Skeletal muscle satellite cell (primary cell): ENCODE measurements at regions not wholly inside any gene's neighbourhood (a gene's known extent, or its start where the extent isn't known, plus 50 kb on each side); places are given as distances from the start of the nearest gene placed in this dataset.

Experiments used
- H3K27me3 ChIP-seq: 2 replicates; pipeline ENCODE4 v1.7.0; 2013; ENCODE audit warnings: low read length; ENCODE audit not compliant: control insufficient read depth, insufficient read depth
- H3K36me3 ChIP-seq: 2 replicates; pipeline ENCODE4 v1.7.0; 2013; ENCODE audit warnings: mild to moderate bottlenecking, control low read depth, low read length; ENCODE audit not compliant: insufficient read depth
- H3K4me1 ChIP-seq: 2 replicates; pipeline ENCODE4 v1.7.0; 2013; ENCODE audit warnings: low read length; ENCODE audit not compliant: control insufficient read depth, insufficient read depth
- H3K4me2 ChIP-seq: 2 replicates; pipeline ENCODE4 v1.7.0; 2013; ENCODE audit warnings: mild to moderate bottlenecking, low read length
- H3K4me3 ChIP-seq: 2 replicates; pipeline ENCODE4 v1.7.0; 2013; ENCODE audit warnings: low read length
- H3K9ac ChIP-seq: 2 replicates; pipeline ENCODE4 v1.7.0; 2013; ENCODE audit warnings: mild to moderate bottlenecking, low read depth, low read length, moderate library complexity
- H3K9me3 ChIP-seq: replicated peaks from 2 replicates; pipeline ENCODE4 v1.7.0; 2013; ENCODE audit warnings: mild to moderate bottlenecking, control low read depth, low read length

DNA sequence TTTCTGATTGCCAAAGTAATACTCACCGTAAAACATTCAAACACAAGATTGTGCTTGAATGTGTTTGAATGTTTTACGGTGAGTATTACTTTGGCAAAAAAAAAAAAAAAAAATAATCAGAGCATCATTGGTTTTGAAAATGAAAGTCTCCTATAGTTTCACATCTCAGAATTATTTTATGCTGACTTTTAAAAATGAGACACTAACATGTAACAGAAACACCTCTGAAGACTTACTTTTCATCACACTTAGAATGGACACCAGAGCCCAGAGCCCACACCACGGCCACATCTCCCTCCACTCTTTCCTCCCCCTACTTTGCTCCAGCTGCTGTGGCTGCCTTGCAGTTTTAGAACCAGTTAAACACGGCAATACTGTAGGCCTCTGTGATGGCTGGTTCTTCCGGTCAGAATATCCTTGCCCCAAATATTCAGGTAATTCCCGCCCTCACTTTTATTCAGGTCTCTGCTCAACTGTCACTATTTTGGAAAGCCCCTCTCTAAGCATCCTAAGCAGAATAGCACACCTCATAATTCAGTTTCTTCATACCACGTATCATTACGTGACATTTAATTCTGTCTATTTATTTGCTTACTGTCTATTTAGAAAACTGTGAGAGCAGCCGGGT lies 138.9 kb upstream of the MAX start:
- Histone ChIP-seq H3K4me1 (peaks cover 44% of the 10 kb centered on the region), H3K4me2 (no peak overlapping the region), H3K9me3 (no peaks in the 10 kb centered on the region), H3K27me3 (no peaks in the 10 kb centered on the region), H3K9ac (no peak overlapping the region), H3K36me3 (no peaks in the 10 kb centered on the region), H3K4me3 (no peak overlapping the region)

DNA sequence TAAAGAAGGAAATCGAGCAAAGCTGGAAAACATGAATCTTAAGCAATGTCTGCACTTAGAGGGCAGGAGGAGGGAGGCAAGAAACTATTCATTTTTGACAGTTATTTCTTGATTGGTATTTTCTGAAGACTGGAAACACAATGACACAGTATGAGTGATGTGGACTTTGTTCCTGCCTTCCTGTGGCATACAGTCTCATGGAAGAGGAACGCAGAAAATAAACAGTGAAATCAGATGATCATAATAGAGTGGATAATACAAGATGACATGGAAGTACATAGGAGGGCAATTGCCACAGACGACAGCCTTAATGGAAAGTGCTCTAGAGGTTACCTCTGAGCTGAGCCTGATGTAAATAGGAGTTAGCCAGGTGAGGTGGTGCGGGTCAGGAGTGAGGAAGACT lies 140.4 kb upstream of the MAX start:
- Histone ChIP-seq H3K4me2 (no peak overlapping the region), H3K4me3 (no peak overlapping the region), H3K9ac (no peak overlapping the region), H3K27me3 (no peaks in the 10 kb centered on the region), H3K4me1 (peaks cover 31% of the 10 kb centered on the region), H3K36me3 (no peaks in the 10 kb centered on the region), H3K9me3 (no peaks in the 10 kb centered on the region)

DNA sequence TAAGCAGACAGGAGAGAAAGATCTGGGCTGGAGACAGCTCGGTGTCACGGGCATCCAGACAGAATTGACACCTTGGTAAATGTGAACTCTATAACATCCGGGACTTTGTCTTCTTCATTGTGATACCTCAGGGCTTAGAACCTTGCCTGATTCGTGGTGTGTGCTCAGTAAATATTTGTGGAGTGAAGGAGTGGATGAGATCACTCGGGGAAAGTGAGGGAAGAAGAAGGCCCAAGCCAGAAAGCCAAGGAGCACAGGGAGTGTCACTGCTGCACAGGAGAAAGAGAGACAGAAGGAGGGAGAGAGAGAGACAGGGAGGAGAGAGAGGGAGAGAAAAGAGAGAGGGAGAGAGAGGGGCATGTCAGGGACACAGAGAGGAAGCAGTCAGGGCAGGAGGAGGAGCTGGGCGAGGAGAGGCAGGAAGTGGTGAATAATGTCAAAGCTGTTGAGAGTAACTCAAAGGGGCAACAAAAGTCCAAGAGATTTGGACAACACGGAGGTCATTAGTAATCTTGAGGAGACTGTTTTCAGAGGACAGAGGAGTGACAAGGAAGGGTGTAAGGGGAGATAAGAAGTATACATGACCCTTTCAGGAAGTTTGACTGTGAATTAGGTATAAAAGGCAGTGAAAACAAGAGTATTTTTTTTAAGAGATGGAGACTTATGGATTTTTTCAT lies 141.6 kb upstream of the MAX start:
- Histone ChIP-seq H3K4me3 (no peak overlapping the region), H3K36me3 (no peaks in the 10 kb centered on the region), H3K4me1 (peaks cover 19% of the 10 kb centered on the region), H3K9me3 (no peaks in the 10 kb centered on the region), H3K27me3 (no peaks in the 10 kb centered on the region), H3K9ac (no peak overlapping the region), H3K4me2 (no peak overlapping the region)

DNA sequence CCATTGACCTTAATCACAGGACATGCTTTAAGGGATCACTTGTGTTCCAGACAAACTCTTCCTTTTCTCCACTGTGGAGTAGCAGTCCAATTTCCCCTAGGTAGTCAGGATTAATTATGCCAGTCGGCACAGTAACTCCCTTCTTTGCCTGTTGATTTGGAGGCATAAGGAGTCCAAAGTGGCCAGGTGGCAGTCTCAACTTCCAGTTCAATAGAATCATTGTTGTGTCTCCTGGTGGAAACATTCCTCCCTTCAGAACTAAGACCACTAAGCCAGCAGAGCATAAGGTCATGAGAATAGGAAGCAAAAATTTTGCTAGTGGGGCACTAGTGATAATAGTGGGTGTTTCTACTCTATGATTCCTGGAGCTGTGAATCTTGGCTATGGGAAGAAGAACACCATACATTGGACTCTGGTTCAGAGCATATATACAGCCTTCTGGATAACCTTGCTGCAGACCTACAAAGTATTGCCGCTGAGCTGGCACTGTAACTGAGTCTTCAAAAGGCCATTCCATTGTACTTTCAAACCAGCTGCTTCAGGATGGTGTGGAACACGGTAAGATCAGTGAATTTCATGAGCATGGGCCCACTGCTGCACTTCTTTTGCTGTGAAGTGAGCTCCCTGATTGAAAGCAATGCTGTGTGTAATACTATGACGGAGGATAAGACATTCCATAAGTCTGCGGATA lies 147.3 kb upstream of the MAX start:
- H3K4me1 ChIP-seq = peaks cover 20% of the 10 kb centered on the region
- H3K9me3 ChIP-seq = no peaks in the 10 kb centered on the region

DNA sequence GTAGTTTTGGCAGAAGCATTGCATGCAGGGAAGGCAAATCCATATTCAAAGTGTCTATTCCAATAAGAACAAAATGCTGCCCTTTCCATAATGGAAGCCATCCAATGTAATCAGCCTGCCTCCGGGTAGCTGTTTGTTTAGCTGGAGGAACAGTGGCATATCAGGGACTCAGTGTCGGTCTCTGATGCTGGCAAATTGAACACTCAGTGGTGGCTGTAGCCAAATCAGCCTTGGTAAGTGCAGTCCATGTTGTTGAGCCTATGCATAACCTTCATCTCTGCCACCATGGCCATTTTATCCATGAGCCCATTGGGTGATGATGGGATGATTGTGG lies 147.8 kb upstream of the MAX start:
- Histone ChIP-seq H3K4me2 (no peak overlapping the region), H3K4me3 (no peak overlapping the region), H3K4me1 (peaks cover 25% of the 10 kb centered on the region), H3K36me3 (no peaks in the 10 kb centered on the region), H3K9ac (no peak overlapping the region), H3K27me3 (no peaks in the 10 kb centered on the region), H3K9me3 (no peaks in the 10 kb centered on the region)

More for the DNA sequence above, 147.3 kb upstream of the MAX start:
- no peak overlapping the region for H3K4me2 ChIP-seq
- no peaks in the 10 kb centered on the region for H3K27me3 ChIP-seq
- H3K9ac ChIP-seq = no peak overlapping the region
- no peaks in the 10 kb centered on the region for H3K36me3 ChIP-seq
- no peak overlapping the region for H3K4me3 ChIP-seq

DNA sequence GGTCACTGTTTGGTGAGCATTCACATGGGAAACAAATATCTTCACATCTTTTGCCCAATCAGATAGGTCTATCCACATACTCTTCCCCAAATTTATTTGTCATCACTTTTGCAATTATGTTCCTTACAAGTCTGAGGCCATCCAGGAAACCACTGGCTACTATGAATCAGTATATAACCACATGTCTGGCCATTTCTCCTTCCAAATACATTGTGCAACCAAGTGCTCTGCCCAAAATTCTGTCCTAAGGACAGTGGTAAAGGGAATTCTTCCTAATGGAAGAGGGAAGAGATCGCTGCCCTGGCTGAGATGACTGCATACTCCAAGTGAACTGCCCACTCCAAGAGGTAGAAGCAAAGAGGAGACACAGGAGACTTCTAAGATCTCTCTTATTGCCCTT lies 148.9 kb upstream of the MAX start:
- Histone ChIP-seq H3K9me3 (no peaks in the 10 kb centered on the region), H3K36me3 (no peaks in the 10 kb centered on the region), H3K4me3 (no peak overlapping the region), H3K4me1 (peaks cover 36% of the 10 kb centered on the region), H3K27me3 (no peaks in the 10 kb centered on the region), H3K9ac (no peak overlapping the region), H3K4me2 (peak overlapping the region; percentile 45)

DNA sequence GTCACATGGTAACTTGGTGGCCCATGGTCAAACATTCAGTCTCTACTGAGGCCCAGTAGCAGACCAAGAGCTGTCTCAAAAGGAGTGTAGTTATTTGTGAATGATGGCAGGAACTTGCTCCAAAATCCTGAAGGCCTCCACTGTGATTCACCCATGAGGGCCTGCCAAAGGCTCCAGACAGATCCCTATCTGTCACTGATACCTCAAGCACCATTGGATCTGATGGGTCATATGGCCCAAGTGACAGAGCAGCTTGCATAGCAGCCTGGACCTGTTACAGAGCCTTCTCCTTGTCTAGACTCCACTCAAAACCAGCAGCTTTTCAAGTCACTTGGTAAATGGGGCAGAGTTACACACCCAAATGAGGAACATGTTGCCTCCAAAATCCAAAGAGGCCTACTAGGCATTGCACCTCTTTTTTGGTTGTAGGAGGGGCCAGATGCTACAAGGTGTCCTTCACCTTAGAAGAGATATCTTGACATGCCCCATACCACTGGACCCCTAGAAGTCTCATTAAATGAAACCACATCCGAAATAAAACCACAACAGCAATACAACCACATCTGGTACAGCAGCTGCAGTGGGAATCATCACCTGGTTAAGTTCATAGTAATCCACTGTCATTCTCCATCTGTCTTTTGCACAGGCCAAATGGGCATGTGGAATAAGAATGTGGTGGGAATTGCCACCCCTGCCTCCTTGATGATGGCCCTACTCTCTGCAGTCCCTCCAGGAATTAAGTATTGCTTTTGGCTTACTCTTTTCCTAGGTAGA lies 150.4 kb upstream of the MAX start:
- peaks cover 43% of the 10 kb centered on the region for H3K4me1 ChIP-seq
- H3K27me3 ChIP-seq = no peaks in the 10 kb centered on the region
- no peak overlapping the region for H3K9ac ChIP-seq
- H3K9me3 ChIP-seq = no peaks in the 10 kb centered on the region
- no peak overlapping the region for H3K4me2 ChIP-seq
- no peak overlapping the region for H3K4me3 ChIP-seq
- H3K36me3 ChIP-seq = no peaks in the 10 kb centered on the region

DNA sequence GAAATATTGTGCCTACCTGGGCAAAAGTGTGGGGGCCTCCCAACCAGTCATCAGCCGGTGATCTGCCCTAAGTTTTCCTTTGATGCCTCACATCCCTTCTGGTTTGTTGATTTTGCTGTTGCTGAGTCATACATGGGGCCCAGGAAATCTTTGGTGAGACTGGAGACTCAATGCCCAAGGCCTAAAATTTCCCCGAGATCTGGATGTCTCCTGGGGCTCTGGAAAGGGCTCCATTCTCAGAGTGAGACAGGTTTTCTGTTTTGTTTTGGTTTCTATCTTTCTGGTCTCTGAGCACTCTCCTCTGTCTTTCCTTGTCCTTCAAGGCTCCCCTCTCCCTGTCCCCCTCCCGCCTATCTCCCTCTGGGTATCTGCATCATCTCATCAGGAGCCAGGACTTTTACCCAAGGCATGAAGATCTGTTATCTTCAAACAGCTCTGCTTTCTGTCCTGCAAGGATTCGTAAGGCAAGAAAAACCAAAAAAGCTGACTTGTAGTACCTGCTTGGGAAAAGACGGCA lies 152.8 kb upstream of the MAX start:
- H3K9ac ChIP-seq = peak overlapping the region; percentile 19
- peak overlapping the region; percentile 54 for H3K4me2 ChIP-seq
- H3K4me3 ChIP-seq = no peak overlapping the region
- no peaks in the 10 kb centered on the region for H3K9me3 ChIP-seq
- H3K4me1 ChIP-seq = peaks cover 51% of the 10 kb centered on the region
- H3K27me3 ChIP-seq = no peaks in the 10 kb centered on the region
- no peaks in the 10 kb centered on the region for H3K36me3 ChIP-seq

DNA sequence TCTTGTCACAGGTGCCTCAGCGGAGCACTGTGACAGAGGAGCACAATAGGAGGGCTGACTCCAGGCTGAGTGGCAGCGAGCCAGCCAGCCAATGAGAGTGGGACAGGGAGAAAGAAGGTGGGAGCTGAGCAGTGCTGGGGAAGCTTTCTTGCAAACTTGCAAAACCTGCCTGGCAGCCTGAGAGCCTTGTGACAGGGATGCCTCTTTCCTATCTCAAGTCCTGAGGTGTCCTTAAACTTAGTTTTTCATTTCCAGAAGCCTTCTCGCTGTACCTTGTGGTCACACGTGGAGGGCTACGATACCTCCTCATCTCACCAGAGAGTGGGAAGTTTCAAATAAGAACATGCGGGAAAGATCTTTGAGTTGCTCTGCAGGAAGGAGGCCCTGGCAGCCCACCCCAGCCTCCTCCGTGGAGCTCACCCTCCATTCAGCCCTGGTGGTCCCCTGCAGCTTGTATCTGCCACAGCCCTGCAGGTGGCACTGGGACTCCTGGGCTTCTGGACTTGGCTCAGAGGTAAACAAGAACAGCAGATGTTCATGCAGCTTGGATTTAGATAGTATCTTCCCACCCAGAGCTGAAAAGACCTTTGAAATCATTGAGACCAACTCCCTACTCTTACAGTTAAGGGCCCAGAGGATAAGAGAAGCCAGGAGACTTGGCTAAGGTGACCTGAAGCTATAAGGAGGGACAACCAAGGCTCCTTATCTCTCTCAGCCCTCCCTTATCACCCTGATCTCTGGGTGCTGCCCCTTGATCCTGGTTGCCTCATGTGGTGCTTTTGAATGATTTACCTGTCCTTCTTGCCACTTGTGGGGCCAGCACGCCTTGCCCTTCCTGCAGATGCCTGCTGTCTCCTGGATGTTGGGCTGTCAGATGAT lies 153.5 kb upstream of the MAX start:
- Histone ChIP-seq H3K36me3 (no peaks in the 10 kb centered on the region), H3K4me2 (no peak overlapping the region), H3K27me3 (no peaks in the 10 kb centered on the region), H3K9ac (peak overlapping the region; percentile 19), H3K4me1 (peaks cover 47% of the 10 kb centered on the region), H3K4me3 (no peak overlapping the region), H3K9me3 (no peaks in the 10 kb centered on the region)

DNA sequence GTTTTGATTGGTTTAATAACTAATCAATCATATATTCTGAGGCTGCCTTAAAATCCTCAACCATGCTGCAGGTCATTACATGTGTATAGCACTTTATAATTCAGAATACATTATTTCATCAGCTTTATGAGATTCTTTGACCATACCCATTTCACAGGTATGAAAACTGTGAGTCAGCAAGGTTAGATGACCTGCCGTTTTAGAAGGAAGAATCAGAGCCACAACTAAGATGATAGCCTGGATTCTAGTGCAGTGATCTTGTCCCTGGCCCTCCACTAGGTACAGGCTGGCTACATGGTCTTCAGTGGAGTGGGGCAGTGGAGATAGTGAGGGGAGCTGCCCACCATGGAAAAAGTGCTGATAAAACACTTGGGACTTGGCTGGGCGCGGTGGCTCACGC lies 154.4 kb upstream of the MAX start:
- Histone ChIP-seq H3K4me2 (no peak overlapping the region), H3K36me3 (no peaks in the 10 kb centered on the region), H3K4me1 (peaks cover 41% of the 10 kb centered on the region), H3K9ac (no peak overlapping the region), H3K9me3 (no peaks in the 10 kb centered on the region), H3K27me3 (no peaks in the 10 kb centered on the region), H3K4me3 (no peak overlapping the region)
